Non-pigmented ciliary epithelial cell (primary cell): ENCODE measurements at regions not wholly inside any gene's neighbourhood (a gene's known extent, or its start where the extent isn't known, plus 50 kb on each side); places are given as distances from the start of the nearest gene placed in this dataset.

Source experiments
- DNase-seq: peaks from one replicate; pipeline ENCODE4 v3.0.0-alpha.2; 2010; ENCODE audit warnings: low read depth

DNA sequence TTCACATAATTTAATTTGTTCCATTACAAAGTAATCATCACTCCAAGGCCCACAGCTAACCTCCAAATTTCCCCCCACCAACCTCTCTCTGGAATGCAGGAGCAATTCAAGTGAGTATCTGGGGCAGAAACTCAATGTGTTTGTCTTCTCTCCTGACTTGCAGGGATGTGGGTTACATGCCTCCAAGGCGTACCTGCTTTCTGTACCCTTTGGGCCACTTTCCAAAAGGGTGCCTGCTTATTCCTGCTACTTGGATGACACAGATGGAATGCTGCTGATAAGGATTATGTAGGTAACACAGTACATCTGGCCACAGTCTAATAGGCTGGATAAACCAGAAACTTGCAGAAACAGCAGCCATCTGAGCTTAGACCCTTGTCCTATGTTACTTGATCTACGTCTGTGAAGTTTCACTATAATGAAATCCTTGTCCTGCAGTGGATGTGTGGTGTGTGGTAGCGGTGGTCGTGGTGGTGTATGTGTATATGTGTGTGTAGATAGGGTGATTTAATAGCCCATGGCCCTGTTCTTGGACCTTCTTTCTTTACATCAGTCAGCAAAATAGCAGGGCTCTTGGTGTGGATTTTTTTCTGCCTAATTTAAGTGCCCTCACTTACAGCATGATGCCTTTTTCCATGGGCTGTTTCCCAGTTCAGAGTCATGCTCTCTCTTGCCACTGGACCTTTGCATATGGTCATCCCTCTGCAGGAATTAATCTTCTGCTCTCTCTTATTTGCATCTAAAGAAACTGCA lies 175.9 kb downstream of the ZDHHC21 start:
- DNase-seq = no peak

DNA sequence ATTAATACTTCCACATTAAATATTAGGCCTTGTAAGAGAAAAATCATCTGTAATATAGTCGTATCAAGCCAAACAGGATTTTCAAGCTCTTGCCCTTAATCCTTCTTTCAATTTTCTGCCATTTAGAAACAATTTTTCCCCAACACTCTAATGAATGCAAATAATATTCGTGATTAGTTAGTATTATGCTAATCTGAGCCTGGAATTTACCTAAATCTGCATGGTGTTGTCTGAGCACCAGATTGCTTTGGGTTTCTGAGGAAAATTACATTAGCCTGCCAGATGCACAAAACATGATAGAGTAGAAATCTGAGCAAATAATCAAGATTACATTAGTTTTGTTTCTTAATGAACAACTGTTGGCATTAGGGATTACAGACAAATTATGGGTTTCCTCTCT lies 176.6 kb downstream of the ZDHHC21 start:
- DNase-seq = no peak

DNA sequence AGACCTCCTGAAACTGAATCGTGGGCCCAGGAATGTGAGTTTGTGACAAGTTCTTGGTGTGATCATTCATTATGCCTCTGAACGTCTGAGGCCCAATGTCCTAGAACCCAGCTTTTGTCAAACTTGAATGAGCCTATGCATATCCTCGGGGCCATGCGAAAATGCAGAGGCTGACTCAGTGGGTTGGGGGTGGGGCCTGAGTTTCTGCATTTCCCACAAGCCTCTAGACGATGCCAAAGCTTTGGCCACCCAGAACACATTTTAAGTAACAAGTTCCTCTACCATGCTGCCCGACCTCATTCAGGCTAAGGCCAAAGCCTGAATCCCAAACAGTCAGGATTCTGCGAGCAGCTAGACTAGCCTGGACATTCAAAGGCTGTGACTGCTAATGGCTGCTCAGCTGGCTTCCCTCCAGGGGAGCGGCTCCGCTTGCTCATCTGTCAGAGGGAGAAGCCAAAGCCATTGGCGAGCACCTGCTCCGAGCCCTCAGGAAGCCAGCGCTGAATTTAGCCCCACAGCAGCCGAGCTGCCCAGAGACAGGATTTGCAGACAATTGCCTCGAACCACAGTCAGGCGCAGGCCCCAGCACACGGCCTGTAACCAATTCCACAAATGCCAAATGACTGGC lies 177.5 kb downstream of the ZDHHC21 start:
- no peak for DNase-seq

DNA sequence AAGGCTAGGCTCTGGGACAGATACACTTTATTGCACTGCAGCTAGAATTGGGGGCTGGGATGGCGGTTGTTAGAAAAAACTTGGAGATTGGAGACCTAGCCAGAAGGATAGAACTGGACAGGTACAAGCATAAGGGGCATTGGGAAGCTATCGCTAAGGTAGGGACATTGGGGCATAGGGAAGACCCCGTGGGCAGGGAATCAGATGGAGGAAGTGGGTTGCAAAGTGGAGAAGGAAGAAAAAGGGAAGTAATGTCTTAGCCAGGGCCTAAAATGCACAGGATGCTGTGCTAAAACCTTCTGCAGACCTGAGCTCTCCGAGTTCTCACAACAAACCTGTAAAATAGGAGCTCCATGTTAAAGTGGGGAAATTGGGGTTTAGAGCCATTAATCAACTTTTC lies 178.2 kb downstream of the ZDHHC21 start:
- no peak for DNase-seq

DNA sequence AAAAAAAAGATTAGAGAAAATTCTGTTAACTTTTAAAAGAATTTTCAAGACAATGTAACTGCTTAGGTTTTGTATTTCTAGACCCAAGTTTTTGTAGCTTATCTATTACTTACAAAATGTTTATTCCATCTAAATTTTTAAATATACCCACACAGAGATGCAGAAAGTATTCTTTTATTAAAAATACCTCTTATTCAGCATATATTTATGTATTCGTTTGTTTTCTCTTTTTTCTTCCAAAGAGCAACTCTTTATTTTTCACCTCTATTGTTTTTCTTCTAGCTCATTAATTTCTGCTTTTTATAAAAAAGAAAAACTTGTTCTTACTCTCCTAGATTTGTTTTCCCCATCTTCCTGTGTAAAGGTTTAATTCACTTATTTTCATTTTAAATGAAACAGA lies 180.3 kb downstream of the ZDHHC21 start:
- DNase-seq = no peak

DNA sequence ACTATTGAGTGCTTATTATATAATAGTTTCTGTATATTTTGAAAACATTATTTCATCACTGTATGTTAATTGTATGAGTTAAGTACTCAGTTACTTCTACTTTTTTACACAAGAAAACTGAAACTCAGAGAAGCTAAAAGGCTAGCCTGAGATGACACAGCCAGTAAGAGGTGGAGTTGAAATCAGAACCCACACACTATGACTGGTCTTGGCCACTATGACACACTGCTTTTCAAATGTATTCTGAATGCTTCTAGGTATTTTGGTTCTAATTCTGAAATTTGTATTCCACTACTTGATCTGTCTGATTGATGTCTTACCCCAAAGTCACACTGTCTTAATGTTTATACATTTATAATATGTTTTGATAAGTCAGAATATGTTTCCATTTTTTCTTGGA lies 181.8 kb downstream of the ZDHHC21 start:
- peak; percentile 1 for DNase-seq

DNA sequence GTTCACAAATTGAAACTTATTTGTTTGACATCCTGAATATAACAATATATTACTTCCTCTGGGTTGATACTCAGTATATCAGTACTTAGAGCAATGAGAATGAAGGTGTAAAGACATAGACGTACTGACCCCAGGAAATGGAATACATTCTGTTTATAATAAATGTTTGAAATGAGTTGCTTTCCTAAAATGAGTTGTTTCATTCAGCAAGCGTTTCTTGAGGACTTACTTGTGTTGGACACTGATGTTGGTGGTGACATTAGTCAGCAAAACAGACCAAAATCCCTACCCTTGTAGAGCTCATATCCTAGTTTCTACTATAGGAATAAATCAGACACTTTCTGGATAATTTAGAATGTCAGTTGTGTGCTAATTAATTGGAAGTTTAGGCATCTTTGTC lies 184.3 kb downstream of the ZDHHC21 start:
- no peak for DNase-seq

DNA sequence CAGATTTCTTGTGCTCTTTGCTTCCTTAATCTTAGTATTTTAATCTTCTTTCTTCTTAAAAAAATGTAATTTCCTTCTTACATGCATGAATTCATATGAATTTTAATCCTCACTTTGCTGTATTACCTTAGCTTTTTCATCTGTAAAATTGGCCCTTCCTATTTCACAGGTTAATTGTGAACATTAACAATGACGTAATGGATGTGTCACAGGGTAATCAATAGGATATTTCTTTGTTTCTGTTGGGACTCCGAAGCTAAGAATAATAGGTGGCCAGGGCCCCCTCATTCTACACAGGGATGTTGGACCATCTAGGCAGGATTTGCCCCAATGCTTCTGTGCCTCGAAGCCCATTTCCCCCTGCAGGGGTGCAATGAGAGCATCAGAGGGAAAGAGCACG lies 187.4 kb upstream of the NFIB start:
- DNase-seq = no peak

DNA sequence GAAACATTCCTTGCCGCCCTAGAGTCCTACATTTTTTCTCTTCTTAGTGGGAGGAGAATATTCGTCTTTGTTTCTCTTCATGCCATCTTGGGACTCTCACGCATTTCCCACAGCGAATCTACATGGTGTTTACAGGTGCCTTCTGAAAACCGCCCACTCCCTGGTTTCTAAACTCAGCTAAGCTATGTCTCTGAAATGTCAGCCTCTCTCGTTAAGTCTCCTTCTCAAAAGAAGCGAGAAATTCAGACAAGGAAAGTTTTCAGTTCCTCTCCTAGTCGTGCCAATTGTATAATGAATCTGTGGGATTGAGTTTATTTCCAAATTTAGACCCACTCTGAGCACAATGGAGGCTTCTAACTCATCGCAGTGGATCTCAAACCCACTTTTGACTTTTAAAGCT lies 186.8 kb upstream of the NFIB start:
- DNase-seq = no peak

DNA sequence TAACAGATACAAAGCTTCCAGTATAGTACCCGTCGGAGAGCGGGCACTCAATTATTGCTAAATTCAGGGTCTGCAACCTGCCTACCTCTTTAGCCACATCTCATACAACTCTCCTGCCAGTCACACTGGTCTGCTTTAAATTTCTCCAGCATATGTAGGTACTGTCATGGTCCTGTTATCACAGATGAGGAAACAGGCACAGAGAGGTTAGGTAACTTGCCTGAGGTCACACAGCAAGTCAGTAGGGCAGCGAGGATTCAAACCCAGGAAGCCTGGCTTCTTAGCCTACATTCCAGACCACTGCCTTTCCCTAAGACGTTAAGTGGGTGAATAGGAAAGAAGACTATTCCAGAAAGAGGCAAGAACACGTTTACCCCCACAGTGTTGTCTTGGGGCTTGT lies 186.0 kb upstream of the NFIB start:
- no peak for DNase-seq

DNA sequence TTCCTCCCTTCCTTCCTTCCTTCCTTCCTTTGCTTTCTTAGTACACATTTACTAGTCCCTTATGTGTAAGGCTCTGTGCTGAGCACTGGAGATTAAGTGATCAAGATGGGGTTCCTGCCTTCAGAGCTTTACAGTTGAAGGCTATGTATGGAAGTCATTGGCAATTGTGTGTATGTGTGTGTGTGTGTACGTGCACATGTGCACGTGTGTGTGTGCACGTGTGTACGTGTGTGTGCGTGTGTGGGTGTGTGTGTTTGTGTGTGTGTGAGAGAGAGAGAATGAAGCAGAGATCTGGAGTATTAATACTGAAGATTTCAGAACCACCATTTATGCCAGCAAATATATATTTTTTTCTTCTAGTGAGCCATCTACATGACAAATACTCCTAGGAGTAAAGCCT lies 184.9 kb upstream of the NFIB start:
- DNase-seq = no peak

DNA sequence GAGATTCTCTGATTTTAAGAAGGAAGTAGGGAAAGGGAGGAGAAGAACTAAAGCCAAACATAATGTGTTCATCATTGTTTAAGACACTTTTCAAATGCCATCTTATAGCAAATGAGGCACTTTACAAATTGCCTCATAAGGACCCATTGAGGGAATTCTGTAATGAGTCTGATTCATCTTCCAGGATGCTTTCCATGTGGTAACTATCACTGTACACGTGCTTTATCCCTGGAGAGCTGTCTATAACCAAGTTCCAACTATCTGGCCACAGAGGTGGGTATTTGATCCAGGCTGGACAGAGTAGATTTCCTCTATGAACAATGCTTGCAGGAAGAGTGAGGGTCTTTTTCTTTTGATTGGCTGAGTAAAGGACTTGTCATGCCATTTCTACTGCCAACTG lies 183.5 kb upstream of the NFIB start:
- DNase-seq = no peak

DNA sequence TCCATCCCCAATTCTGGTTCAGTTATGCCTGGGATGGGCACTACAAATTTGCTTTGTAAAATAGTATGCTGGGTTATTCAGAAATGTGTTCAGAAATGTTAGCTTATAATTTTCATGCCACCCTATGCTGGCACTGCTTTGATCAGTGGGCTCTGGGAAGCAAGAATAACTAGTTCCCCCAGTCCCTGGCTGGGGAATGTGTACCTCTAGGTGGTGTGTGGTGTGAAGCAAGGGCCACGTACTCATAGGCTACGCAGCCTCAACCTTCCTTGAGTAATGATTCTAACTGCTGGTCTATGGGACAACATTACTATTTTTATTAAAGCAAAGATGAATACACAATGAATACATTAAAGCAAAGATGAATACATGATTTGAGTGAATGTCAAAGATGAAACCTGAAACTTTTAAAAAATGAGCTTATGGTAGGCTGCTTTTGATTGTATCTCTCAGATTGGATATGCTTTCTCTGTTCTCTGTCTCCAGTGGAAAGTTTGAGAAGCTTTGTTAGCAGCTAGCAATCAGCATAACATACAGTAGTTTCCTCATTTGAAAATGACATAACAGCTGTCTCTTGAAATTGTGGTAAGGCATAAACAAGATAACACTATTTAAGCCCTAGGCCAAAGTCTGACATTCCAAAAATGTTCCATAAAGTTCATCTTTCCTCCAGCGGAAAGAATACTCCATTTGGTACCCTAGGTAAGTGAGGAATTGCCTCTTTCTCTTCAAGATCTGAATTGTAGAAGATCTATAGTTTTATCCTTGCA lies 174.7 kb upstream of the NFIB start:
- no peak for DNase-seq

DNA sequence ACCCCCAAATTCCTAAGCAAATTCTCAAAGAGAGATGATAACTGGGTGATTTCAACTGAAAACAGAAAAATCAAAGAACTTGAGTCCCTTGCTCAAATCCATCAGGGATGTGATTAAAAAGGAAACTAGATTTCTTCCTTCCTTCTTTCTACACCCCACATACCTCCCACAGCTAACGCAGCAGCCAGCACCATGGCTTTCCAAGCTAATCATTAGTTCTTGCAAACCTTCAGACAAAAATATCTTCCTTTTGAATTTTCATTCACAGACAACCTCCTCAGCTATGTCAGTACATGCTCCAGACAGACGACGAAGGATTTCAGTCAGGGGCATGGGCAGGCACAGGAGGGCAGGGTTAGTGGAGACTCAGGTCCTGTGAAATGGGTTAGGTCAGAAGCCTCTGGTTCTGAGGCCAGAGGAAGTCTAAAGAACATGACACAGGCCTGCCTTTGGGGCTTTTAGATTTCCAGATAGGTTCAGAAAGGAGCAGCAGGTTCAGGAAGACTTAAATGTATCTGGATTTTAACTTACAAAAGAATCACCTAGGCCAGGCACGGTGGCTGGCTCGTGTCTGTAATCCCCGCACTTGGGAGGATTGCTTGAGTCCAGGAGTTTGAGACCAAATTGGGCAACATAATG lies 173.7 kb upstream of the NFIB start:
- DNase-seq = no peak

DNA sequence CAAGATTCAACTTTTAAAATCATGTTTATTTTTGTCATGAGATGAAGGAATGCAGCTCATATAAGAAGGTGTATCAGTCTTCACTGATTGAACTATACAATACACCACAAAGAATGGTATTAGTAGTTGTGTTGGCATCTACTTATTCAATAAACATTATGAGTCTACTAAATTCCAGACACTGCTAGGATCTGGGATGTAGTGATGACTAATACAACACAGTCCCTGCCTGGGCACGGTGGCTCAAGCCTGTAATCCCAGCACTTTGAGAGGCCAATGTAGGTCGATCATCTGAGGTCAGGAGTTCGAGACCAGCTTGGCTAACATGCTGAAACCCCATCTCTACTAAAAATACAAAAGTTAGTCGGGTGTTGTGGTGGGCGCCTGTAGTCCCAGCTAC lies 171.4 kb upstream of the NFIB start:
- no peak for DNase-seq

DNA sequence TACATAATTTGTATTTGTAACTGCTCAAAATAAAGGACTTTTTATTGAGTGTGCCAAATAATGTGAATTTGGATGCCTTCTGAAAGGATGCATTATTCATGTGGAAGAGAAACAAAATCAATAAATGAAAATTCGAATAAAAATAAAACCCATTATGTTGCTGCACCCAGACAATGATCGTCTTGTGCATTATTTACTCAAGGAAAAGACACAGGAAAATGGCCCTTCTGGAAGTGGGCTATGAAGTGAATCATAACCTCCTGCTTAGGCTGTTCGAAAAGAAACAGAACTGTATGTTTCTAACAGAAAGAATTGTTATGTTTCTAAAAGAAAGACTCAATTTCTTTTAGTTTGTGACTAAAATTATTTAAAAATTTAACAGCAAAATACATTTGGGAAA lies 168.9 kb upstream of the NFIB start:
- no peak for DNase-seq

DNA sequence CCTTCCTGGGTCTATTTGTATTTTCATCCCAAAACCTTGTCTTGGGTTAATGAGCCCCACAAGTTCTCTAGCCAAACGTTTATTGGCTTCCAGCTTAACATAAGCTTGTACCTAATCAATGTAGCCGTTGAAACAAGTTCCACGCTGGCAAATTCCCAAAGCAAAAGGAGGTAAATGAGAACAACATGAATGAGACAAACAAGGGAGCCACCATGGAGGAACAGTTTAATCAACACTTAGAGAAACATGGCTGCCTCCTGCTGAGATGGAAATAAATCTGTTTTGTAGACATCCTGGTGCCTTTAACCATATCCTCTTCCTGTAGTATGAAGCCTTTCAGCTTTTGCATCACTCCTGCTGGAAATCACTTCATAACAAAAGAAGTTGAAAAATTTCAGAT lies 166.6 kb upstream of the NFIB start:
- DNase-seq = no peak

DNA sequence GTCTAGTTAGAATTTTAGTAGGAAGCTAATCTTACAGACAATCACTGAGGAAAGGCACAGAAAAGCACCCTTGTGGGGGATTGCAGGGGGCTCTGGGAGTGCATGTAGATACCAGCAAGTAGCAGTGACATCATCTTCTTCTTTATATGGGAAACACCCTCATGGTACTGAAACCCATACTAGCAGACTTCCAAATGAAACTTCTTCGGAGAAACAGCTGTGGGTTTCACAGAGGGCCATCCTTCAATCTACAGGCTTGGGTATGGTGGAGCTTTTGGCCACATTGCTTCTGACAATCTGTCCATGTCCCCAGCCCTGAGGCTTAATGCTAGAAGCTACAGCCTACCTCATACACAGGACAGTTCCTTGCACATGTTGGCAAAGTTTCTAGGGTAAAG lies 165.2 kb upstream of the NFIB start:
- DNase-seq = no peak

DNA sequence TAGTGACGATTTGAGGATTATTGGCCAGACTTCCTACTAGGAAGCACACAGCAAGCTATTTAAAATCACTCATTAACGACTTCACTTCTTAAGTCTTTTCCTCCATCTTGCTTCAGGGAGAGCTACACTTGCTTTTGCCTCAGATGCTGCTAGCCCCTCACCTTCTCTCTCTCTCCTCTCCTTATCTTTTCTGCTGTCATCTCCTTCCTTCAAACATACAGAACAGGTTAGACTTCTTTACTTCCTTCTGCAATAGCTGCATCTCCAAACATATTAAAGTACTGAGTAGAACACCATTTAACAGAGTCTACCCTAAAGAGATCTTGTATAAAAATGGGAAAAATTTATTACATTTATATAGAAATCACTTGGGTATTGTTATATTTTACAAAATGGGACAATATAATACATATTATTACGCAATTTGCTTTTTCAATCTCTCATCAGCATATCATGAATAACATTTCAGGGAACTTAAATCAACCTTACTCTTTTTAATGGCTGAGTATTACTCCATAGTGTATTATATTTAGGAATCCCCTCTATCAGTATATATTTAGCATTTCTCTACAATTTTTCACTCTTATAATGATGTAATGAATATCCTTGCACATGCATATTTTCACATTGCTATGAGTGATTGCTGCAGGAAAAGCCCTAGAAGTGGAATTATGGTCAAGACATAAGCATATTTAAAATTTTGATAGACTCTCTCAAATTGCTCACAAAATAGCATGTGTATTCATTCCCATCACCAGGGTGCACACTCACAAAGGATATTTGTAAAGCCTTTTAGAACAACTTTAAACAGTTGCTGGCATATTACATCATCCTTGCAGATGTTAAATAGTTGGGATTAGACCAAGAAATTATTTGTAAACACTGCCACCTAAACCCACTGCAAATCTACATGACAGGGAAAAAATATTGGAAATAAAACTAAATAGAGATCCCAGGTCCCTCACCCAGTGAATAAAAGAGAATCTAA lies 164.5 kb upstream of the NFIB start:
- no peak for DNase-seq

DNA sequence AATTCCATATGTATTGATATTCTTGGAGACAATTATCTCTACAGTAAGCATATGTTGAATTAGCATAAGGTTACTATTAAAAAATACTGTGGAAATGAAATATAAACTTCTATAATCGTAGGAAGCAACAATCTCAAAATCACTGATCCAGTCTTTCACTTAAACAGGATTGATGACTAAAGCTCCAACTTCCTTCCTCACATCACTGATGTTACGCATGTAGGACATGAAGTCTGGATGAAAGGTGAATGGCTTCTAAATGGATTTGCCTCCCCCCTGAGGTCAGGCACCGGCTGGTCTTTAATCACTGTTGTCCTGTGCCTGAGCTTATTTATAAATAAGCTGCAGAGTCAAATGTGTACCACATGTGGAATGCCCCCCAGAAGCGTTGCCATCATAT lies 157.1 kb upstream of the NFIB start:
- no peak for DNase-seq

DNA sequence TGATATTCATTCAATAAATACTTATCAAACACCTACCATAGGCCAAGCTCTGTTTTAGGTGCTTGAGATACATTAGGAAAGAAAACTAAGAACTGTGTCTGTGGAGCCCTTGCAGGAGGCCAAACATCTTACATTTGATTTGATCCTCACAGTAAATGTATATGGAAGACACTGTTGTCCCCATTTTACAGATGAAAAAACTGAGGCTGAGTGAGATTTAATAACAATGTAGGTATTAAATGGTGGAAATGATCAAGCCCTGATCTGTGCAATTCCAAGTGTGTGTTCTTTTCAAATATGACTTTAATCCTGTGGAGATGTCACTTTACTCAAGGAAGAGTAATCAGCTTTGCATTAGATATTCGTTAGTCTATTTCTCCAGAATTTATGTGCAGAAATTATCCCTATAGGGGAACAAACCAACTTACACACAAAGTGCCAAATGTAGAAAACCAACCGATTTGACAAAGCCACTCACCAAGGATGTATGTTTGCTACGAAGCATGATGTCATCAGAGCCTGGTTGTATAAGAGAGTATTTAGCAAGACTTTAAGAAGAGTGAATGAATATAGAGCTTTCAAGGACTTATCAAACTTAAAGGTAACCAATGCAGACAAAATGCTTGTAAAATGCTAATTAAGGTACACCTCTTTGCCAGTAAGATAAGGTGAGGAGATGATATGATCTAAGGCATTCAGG lies 153.9 kb upstream of the NFIB start:
- DNase-seq = no peak
